Neural cell (in vitro differentiated cells): ENCODE measurements at regions not wholly inside any gene's neighbourhood (a gene's known extent, or its start where the extent isn't known, plus 50 kb on each side); places are given as distances from the start of the nearest gene placed in this dataset.

ENCODE experiments used
- EP300 ChIP-seq: fragments of 450-650 bp; conservative IDR thresholded peaks from 2 replicates; pipeline ENCODE4 v1.6.1; 2014; ENCODE audit warnings: antibody characterized with exemption, mild to moderate bottlenecking, moderate library complexity; ENCODE audit not compliant: poor library complexity, severe bottlenecking
- TAF1 ChIP-seq: IDR thresholded peaks from 2 replicates; pipeline ENCODE4 v1.6.1; 2012; ENCODE audit warnings: low read depth
- TF ChIP-seq, protein P1 (sequence below): fragments of 450-650 bp; IDR thresholded peaks from 2 replicates; pipeline ENCODE4 v1.5.1; 2014; ENCODE audit warnings: antibody characterized with exemption, mild to moderate bottlenecking, moderate library complexity; ENCODE audit not compliant: poor library complexity, severe bottlenecking
- TF ChIP-seq, protein P2 (sequence below): IDR thresholded peaks from 2 replicates; pipeline ENCODE4 v1.6.1; 2012; ENCODE audit warnings: borderline replicate concordance

DNA sequence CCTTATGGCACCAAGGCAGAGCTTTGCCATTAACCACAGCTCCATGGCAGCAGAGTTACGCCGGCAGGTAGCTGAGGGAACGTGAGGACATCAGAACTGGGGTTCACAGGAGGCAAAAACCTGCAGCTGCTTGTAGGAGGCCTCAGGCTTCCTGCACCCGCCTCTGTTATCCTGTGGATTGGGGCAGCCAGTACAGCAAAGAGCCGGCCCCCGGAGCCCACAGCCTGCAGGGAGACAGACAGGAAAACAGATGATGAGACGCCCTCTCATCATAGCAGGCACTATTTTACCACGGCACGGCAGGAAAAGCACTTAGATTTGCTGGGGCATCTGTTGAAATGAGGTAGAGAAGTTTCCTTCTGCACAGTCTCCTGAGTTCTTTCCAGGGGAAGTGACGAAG lies 870.3 kb downstream of the TBC1D22A start:
- TF ChIP-seq, protein P1, sequence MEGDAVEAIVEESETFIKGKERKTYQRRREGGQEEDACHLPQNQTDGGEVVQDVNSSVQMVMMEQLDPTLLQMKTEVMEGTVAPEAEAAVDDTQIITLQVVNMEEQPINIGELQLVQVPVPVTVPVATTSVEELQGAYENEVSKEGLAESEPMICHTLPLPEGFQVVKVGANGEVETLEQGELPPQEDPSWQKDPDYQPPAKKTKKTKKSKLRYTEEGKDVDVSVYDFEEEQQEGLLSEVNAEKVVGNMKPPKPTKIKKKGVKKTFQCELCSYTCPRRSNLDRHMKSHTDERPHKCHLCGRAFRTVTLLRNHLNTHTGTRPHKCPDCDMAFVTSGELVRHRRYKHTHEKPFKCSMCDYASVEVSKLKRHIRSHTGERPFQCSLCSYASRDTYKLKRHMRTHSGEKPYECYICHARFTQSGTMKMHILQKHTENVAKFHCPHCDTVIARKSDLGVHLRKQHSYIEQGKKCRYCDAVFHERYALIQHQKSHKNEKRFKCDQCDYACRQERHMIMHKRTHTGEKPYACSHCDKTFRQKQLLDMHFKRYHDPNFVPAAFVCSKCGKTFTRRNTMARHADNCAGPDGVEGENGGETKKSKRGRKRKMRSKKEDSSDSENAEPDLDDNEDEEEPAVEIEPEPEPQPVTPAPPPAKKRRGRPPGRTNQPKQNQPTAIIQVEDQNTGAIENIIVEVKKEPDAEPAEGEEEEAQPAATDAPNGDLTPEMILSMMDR: no peak
- TF ChIP-seq, protein P2, sequence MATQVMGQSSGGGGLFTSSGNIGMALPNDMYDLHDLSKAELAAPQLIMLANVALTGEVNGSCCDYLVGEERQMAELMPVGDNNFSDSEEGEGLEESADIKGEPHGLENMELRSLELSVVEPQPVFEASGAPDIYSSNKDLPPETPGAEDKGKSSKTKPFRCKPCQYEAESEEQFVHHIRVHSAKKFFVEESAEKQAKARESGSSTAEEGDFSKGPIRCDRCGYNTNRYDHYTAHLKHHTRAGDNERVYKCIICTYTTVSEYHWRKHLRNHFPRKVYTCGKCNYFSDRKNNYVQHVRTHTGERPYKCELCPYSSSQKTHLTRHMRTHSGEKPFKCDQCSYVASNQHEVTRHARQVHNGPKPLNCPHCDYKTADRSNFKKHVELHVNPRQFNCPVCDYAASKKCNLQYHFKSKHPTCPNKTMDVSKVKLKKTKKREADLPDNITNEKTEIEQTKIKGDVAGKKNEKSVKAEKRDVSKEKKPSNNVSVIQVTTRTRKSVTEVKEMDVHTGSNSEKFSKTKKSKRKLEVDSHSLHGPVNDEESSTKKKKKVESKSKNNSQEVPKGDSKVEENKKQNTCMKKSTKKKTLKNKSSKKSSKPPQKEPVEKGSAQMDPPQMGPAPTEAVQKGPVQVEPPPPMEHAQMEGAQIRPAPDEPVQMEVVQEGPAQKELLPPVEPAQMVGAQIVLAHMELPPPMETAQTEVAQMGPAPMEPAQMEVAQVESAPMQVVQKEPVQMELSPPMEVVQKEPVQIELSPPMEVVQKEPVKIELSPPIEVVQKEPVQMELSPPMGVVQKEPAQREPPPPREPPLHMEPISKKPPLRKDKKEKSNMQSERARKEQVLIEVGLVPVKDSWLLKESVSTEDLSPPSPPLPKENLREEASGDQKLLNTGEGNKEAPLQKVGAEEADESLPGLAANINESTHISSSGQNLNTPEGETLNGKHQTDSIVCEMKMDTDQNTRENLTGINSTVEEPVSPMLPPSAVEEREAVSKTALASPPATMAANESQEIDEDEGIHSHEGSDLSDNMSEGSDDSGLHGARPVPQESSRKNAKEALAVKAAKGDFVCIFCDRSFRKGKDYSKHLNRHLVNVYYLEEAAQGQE: no peak
- TF ChIP-seq EP300 (no peak), TAF1 (no peak)
